Bronchial epithelial cell (primary cell): ENCODE measurements at regions not wholly inside any gene's neighbourhood (a gene's known extent, or its start where the extent isn't known, plus 50 kb on each side); places are given as distances from the start of the nearest gene placed in this dataset.
A peak's percentile ranks its signal among the peaks of the same experiment; 100 is the strongest.

ENCODE experiments used
- DNase-seq: peaks from one replicate; pipeline ENCODE4 v3.0.0-alpha.2; 2010; ENCODE audit warnings: low read depth
- FAIRE-seq: peaks from 2 replicates; lab custom pipeline; 2011; peaks lifted over from hg19 to GRCh38; lab: Jason Lieb, UNC
- H3K27me3 ChIP-seq: 2 replicates; pipeline ENCODE4 v1.5.1; 2011; ENCODE audit warnings: low read length; ENCODE audit not compliant: control insufficient read depth, insufficient read depth
- H3K36me3 ChIP-seq: 2 replicates; pipeline ENCODE4 v1.5.1; 2011; ENCODE audit warnings: low read length; ENCODE audit not compliant: control insufficient read depth, insufficient read depth
- H3K4me3 ChIP-seq: 2 replicates; pipeline ENCODE4 v1.5.1; 2011; ENCODE audit warnings: mild to moderate bottlenecking, low read depth, low read length, control low read depth
- CTCF ChIP-seq: IDR thresholded peaks from 2 replicates; pipeline ENCODE4 v1.5.1; 2011; ENCODE audit warnings: mild to moderate bottlenecking, moderate library complexity, low read length, control low read depth, inconsistent platforms; ENCODE audit not compliant: insufficient read depth, severe bottlenecking

DNA sequence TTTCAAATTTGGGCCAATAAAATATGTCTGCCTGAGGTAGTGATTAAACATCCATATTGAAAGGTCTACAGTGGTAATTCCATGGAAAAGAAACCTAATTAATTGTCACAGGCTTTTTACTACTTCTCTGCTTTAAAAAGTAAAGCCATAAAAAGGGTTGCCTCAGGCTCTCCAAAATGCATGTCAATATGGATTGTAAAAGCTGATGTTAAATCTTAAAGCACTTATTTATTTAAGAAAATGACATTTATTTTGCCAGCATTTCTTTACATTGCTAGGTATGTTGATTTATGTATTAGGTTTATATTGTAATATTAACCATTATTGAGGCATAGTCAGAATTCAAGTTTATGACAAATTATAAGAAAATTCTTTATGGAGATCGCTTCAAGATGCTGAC, 133.2 kb downstream of the OPN5 start:
- no peak overlapping the region for H3K4me3 ChIP-seq
- H3K27me3 ChIP-seq: no peaks in the 10 kb centered on the region
- DNase-seq: no peak
- TF ChIP-seq CTCF: no peak
- FAIRE-seq: no peak
- no peaks in the 10 kb centered on the region for H3K36me3 ChIP-seq

DNA sequence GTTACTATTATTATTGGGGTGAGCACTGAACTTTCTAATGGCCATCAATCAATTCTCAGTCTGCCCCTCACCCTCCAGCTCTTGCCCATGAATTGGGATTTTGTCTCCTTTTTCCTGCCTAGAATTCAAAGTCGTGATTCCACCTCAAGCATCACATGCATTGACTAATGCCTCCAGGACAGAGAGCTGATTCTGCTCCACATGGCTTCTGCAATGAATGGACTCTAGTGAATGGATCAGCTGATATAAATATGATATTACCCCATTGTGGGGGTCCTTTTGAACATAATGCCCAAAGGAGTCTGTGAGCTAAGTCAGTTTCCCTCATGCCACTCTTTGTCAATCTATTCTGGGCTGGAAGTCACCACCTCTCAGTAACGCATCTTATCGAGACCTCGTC, 126.4 kb downstream of the OPN5 start:
- TF ChIP-seq CTCF: no peak
- H3K27me3 ChIP-seq: peaks cover 2% of the 10 kb centered on the region
- DNase-seq (no peak), FAIRE-seq (no peak)
- H3K4me3 ChIP-seq: no peak overlapping the region
- H3K36me3 ChIP-seq: no peaks in the 10 kb centered on the region

DNA sequence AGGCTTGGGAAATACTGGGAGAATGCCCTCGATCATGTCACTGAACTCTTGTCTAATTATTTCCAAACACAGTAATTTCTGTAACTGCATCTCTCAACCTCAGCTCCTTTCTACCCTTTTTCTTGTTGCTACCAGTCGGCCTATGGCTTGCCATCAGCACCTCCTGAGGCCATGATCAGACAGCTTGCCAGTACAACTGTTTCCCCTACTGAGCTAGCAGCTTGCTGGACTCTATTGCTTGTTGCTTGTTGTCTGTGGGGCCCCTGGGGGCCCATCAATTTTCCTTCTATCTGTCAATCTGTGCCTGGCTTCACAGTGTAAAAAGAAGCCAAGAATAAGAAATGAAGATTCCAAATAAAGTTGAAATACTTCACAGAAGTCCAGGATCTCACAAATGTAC, 123.9 kb downstream of the OPN5 start:
- Histone ChIP-seq H3K27me3 (peaks cover 2% of the 10 kb centered on the region), H3K36me3 (no peaks in the 10 kb centered on the region), H3K4me3 (no peak overlapping the region)
- no peak for DNase-seq
- FAIRE-seq: no peak
- TF ChIP-seq CTCF: no peak

DNA sequence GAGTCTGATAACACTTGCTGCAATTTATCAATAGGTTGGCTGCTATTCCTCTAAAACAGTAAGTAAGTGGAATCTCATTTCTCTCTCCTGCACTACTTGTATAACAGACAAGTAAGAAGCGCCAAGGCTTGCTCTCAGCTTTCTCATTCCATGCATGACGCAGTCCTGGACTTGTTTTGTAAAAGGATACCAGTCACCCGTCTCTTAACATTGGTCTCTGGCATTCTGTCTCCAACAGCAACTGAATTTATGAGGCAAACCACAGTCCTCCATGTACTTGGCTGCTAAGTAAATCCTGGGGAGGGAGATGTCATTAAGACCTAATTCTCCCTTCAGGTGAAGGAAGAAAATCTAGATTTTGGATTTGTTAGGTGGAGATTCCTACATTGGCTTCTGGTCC, 115.4 kb downstream of the OPN5 start:
- Histone ChIP-seq H3K27me3 (no peaks in the 10 kb centered on the region), H3K36me3 (no peaks in the 10 kb centered on the region), H3K4me3 (no peak overlapping the region)
- FAIRE-seq: no peak
- DNase-seq: no peak
- TF ChIP-seq CTCF: no peak

DNA sequence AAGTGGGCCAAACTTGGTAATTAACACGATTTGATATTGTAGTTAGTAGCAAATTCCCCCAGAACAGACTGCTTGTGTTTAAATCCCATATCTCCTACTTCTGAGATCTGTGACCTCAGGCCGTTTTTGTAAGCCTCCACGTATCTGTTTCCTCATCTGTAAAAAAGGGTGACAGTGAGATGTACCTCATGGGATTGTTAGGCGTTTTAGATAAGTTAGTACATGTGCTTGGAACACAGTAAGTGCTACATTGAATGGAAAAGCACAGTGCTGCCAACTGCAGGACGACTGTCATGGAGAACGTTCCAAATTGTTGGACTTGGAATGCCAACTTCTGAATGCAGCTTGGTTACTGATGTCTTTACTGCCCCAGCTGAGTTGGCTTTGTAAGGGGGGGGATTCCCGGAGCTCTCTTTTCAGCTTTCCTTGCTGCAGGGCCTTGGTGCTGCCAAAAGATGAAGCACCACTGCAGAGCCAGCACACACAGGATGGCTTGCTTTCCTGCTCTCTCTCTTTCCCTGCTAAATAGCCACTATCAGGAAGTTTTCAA, 108.6 kb downstream of the OPN5 start:
- TF ChIP-seq CTCF: no peak
- no peak for DNase-seq
- Histone ChIP-seq H3K27me3 (no peaks in the 10 kb centered on the region), H3K36me3 (no peaks in the 10 kb centered on the region), H3K4me3 (no peak overlapping the region)
- peak; percentile 23 for FAIRE-seq

DNA sequence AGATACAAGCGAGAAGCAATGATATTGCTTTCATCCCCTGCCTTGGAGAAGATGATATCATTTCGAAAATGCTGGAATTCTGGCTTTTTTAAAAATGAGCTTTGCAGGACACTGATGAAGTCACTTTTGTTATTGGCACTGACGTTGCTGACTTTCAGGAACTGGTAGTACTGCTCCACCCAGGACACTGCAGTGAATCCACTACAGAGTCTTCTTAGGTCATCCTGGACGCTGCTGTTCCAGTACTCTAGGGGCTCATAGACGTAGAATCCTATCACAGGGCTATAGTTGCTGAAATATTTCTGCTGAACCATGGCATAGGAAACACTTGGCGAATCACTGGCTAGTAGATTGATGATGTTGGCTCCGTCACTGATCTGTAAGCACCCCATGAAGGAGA, 97.2 kb downstream of the OPN5 start:
- no peak for TF ChIP-seq CTCF
- DNase-seq: no peak
- no peak for FAIRE-seq
- no peaks in the 10 kb centered on the region for H3K36me3 ChIP-seq
- H3K27me3 ChIP-seq: no peaks in the 10 kb centered on the region
- no peak overlapping the region for H3K4me3 ChIP-seq
